ENCODE measurements at regions not wholly inside any gene's neighbourhood (a gene's known extent, or its start where the extent isn't known, plus 50 kb on each side); places are given as distances from the start of the nearest gene placed in this dataset.

GRCh38 chr9:14373336-14373666, 59.4 kb upstream of the NFIB start:
- no peaks in the 10 kb centered on the region for H3K4me1 ChIP-seq (ENCODE audit: control insufficient read depth in 2 of 2, insufficient read depth in 2 of 2, low read length in 1 of 2)
- H3K27ac ChIP-seq (ENCODE audit: low read depth in 2 of 2, low read length in 1 of 2), result no peak overlapping the region
- H3K36me3 ChIP-seq (ENCODE audit: control insufficient read depth in 2 of 2, insufficient read depth in 2 of 2, low read length in 1 of 2), result no peaks in the 10 kb centered on the region
- H3K27me3 ChIP-seq (ENCODE audit: control insufficient read depth in 1 of 2, insufficient read depth in 2 of 2, low read length in 2 of 2), result no peaks in the 10 kb centered on the region
- no peak overlapping the region for H3K4me3 ChIP-seq (ENCODE audit: low read depth in 1 of 2, low read length in 2 of 2)
- no peaks in the 10 kb centered on the region for H3K9me3 ChIP-seq (ENCODE audit: control insufficient read depth in 2 of 2, insufficient read depth in 1 of 2, low read depth in 1 of 2, low read length in 1 of 2)

DNA sequence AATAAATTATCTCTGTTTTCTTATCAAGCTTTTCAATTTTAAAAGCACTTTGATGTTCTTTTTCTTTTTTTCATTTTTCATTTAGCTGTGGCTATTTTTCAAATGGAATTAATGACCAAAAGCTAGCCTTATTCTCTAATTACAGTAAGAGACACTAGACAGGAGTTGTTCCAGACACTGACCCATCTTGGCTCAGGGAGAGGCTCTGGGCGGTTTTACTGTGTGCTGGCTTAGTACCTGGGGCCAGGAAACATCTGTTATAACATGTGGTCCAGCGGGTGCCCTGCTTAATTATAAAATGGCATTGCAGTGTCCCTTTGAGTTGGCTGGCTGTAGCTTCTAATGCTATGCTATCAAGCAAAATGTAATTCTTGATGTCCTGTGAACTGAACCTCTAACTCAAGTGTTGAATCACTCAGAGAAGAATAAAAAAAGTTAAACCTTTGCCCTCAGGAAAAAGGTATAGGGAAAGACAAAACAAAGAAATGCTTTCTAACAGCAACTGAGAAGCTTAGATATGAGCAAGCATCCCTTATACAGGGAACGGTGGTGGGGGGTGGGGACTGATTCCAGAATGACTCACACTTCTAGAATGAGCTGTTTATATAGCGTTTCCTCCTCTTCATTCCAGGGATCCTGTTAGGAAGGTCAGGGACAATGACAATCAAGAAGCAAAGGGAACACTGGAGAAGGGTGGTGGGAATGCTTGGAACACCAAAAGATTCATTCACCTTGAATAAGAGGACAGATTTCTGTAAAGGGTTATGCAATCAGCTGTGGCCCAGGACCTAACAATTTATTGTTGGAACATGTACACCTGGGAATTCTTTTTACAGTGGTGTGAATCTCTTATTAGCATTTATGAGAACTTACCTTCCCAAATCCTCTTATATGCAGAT, 58.7 kb upstream of the NFIB start:
- Histone ChIP-seq H3K4me1 (ENCODE audit: control insufficient read depth in 2 of 2, insufficient read depth in 2 of 2, low read length in 1 of 2) (no peaks in the 10 kb centered on the region), H3K9me3 (ENCODE audit: control insufficient read depth in 2 of 2, insufficient read depth in 1 of 2, low read depth in 1 of 2, low read length in 1 of 2) (no peaks in the 10 kb centered on the region), H3K4me3 (ENCODE audit: low read depth in 1 of 2, low read length in 2 of 2) (no peak overlapping the region), H3K36me3 (ENCODE audit: control insufficient read depth in 2 of 2, insufficient read depth in 2 of 2, low read length in 1 of 2) (no peaks in the 10 kb centered on the region), H3K27ac (ENCODE audit: low read depth in 2 of 2, low read length in 1 of 2) (peak overlapping the region in 1 of 2 donors; percentile 4), H3K27me3 (ENCODE audit: control insufficient read depth in 1 of 2, insufficient read depth in 2 of 2, low read length in 2 of 2) (no peaks in the 10 kb centered on the region)
- WGBS, 2 donors, result 13 to 16% methylated on average over 4 of the region's 4 CpGs

GRCh38 chr9:14369011-14369410, 55.1 kb upstream of the NFIB start:
- no peak overlapping the region for H3K27ac ChIP-seq (ENCODE audit: low read depth in 2 of 2, low read length in 1 of 2)
- H3K27me3 ChIP-seq (ENCODE audit: control insufficient read depth in 1 of 2, insufficient read depth in 2 of 2, low read length in 2 of 2), result peaks cover 0 to 1% of the 10 kb centered on the region in 2 donors
- no peak overlapping the region for H3K4me3 ChIP-seq (ENCODE audit: low read depth in 1 of 2, low read length in 2 of 2)
- no peaks in the 10 kb centered on the region for H3K4me1 ChIP-seq (ENCODE audit: control insufficient read depth in 2 of 2, insufficient read depth in 2 of 2, low read length in 1 of 2)
- no peaks in the 10 kb centered on the region for H3K36me3 ChIP-seq (ENCODE audit: control insufficient read depth in 2 of 2, insufficient read depth in 2 of 2, low read length in 1 of 2)
- WGBS, 2 donors, result 79 to 96% methylated on average over 6 of the region's 6 CpGs
- no peaks in the 10 kb centered on the region for H3K9me3 ChIP-seq (ENCODE audit: control insufficient read depth in 2 of 2, insufficient read depth in 1 of 2, low read depth in 1 of 2, low read length in 1 of 2)

- Histone ChIP-seq H3K4me1 (ENCODE audit: control insufficient read depth in 2 of 2, insufficient read depth in 2 of 2, low read length in 1 of 2) (no peaks in the 10 kb centered on the region), H3K9me3 (ENCODE audit: control insufficient read depth in 2 of 2, insufficient read depth in 1 of 2, low read depth in 1 of 2, low read length in 1 of 2) (no peaks in the 10 kb centered on the region), H3K36me3 (ENCODE audit: control insufficient read depth in 2 of 2, insufficient read depth in 2 of 2, low read length in 1 of 2) (no peaks in the 10 kb centered on the region), H3K4me3 (ENCODE audit: low read depth in 1 of 2, low read length in 2 of 2) (no peak overlapping the region), H3K27ac (ENCODE audit: low read depth in 2 of 2, low read length in 1 of 2) (no peak overlapping the region), H3K27me3 (ENCODE audit: control insufficient read depth in 1 of 2, insufficient read depth in 2 of 2, low read length in 2 of 2) (peaks cover 0 to 2% of the 10 kb centered on the region in 2 donors)
- 34 to 37% methylated on average over 10 of the region's 10 CpGs for WGBS, 2 donors
Observed at GRCh38 chr9:14366076-14366475, 52.1 kb upstream of the NFIB start.

DNA sequence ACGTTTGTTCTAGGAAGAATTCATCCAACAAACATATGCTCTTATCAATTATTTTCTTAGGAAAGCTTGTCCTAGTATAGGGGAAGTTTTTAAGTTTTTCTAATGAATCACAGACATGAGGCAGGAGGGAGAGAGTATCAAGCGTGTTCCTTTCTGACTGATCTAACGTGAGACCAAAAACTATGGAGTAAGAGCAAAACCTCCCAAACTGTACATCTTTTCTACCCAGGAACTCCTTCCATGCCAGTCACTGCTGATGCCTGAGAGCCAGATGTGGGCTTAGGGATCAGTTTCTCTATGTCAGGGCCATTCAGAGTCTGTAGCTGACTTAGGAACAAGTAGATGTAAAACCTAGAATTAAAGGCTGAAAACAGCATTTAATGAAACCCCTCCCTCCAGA, 51.7 kb upstream of the NFIB start:
- H3K4me3 ChIP-seq (ENCODE audit: low read depth in 1 of 2, low read length in 2 of 2), result no peak overlapping the region
- peaks cover 0 to 2% of the 10 kb centered on the region in 2 donors for H3K27me3 ChIP-seq (ENCODE audit: control insufficient read depth in 1 of 2, insufficient read depth in 2 of 2, low read length in 2 of 2)
- H3K27ac ChIP-seq (ENCODE audit: low read depth in 2 of 2, low read length in 1 of 2), result peak overlapping the region in 1 of 2 donors; percentile 22
- no peaks in the 10 kb centered on the region for H3K4me1 ChIP-seq (ENCODE audit: control insufficient read depth in 2 of 2, insufficient read depth in 2 of 2, low read length in 1 of 2)
- no peaks in the 10 kb centered on the region for H3K9me3 ChIP-seq (ENCODE audit: control insufficient read depth in 2 of 2, insufficient read depth in 1 of 2, low read depth in 1 of 2, low read length in 1 of 2)
- 60 to 77% methylated on average over 3 of the region's 3 CpGs for WGBS, 2 donors
- H3K36me3 ChIP-seq (ENCODE audit: control insufficient read depth in 2 of 2, insufficient read depth in 2 of 2, low read length in 1 of 2), result no peaks in the 10 kb centered on the region

Measured in esophagus (tissue), 2 donors.